HG02623 (cell line): ENCODE measurements at regions not wholly inside any gene's neighbourhood (a gene's known extent, or its start where the extent isn't known, plus 50 kb on each side); places are given as distances from the start of the nearest gene placed in this dataset.
"Not testable (repeated sequence)": the region's sequence is repeated elsewhere in the genome, so short reads cannot be mapped to it uniquely, and the experiment has no call there.

ENCODE experiments used
- ATAC-seq: cut with Tn5 transposase; IDR thresholded peaks from one replicate; pipeline ENCODE4 v1.9.1; 2021; ENCODE audit warnings: moderate library complexity; ENCODE audit not compliant: unreplicated experiment

GRCh38 chrX:131219271-131219670 lies 69.8 kb downstream of the IGSF1 start:
- ATAC-seq, result no peak

- ATAC-seq, result no peak
Observed at GRCh38 chrX:131217989-131218388, 71.1 kb downstream of the IGSF1 start.

- ATAC-seq, result peak; percentile 60
Observed at GRCh38 chrX:131216828-131217227, 72.3 kb downstream of the IGSF1 start.

GRCh38 chrX:131213400-131213799 lies 75.7 kb downstream of the IGSF1 start:
- ATAC-seq, result no peak

DNA sequence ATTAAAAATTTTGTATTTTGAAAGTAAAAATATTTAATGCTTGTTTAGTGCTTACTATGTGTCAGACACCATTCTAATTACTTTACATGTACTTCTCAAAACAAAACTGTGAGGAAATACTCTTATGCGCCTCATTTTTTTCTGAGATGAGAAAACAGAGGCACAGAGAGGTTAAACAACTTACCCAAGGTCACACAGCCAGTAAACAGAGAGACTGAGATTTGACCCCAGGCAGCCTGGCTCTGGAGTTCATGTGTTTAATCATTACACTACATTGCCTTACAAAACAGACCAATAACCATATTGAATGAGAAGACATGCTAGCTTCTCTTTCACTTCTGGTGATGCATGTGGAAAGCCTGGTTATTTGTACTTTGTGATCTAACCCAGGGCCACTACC lies 86.3 kb downstream of the IGSF1 start:
- no peak for ATAC-seq

DNA sequence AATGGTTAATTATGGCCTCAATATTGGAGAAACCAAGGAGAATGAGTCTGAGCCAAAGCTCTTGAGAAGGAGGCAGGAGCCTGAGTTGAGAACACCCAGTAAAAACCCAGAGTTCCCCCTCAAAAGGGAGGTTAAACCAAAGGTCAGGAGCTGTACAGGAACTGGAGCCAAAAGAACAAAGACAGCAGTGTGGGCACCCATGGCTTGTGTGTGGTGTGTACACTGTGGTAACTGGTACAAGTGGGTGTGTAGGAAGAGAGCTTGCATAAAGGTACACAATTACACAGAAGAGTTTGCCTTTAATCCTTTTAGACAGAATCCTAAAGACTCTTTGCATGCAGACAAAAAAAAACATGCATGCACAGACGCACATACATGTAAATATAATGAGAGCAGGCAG lies 87.1 kb downstream of the IGSF1 start:
- no peak for ATAC-seq

DNA sequence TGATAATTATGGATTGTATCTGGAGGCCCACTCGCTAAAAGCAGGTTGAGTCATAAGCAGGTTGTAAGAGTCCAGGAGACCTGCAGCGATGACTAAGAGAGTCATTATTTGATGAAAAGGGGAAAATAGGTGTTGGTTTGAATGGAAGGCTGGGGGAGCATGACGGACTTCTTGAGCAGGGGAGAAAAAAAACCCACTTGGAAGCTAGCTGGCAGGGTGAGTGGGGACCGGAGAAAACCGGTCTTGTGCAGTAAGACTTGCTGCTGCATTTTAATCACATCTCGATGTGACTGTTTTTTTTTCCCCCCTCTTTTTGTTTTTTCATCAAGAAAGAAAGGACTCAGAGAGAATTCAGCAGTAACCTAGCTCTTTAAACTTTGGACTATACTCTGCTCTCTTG lies 90.0 kb downstream of the IGSF1 start:
- ATAC-seq, result no peak

DNA sequence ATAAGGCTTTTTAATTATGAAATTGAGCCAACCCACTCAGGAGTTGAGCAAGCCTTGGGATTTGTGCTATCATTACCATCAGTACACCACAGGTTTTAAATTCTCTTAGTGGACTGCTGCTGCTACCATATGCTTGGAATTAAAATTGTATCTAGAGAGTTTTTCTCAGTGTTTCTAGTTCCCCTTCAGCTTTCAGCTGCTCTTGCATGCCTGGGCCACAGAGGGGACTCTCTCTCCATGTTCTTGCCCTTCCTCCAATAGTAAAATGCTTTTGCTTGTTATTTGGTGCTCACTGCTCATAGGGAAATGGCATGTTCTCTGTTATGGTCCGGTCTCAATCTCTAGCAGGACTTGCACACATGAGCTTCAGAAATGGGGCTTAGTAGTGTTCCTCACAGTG lies 101.9 kb downstream of the IGSF1 start:
- ATAC-seq, result no peak

- ATAC-seq, result no peak
Observed at GRCh38 chrX:131170148-131170547, 112.0 kb downstream of the ARHGAP36 start.

- ATAC-seq, result not testable (repeated sequence)
Observed at GRCh38 chrX:131163645-131164044, 105.5 kb downstream of the ARHGAP36 start.

DNA sequence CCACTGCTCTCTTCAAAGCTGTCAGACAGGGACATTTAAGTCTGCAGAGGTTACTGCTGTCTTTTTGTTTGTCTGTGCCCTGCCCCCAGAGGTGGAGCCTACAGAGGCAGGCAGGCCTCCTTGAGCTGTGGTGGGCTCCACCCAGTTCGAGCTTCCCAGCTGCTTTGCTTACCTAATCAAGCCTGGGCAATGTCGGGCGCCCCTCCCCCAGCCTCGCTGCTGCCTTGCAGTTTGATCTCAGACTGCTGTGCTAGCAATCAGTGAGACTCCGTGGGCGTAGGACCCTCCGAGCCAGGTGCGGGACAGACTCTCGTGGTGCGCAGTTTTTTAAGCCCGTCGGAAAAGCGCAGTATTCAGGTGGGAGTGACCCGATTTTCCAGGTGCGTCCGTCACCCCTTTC lies 99.5 kb downstream of the ARHGAP36 start:
- not testable (repeated sequence) for ATAC-seq

DNA sequence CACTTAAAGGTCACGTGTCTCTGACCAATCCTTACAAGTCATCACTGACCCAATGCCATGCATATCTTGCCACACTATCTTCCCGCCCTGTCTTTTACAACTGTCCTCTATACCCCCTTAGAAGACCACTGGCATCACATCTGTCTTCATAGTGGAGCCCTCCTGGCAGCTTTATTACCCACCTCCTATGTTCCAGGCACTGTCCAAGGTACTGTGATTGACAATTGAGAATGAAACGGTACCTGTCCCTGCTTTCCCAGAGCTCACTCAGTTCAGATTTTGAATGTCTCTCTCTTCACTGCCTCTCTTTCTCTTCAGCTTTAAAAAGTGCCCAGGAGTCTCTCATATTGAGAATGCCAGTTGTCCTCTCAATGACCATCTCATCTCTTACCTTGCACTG lies 88.6 kb downstream of the ARHGAP36 start:
- no peak for ATAC-seq
